GM12878 (cell line): ENCODE measurements at regions not wholly inside any gene's neighbourhood (a gene's known extent, or its start where the extent isn't known, plus 50 kb on each side); places are given as distances from the start of the nearest gene placed in this dataset.

Experiments
- ATAC-seq: fragments of 200-7000 bp; cut with Tn5 transposase; 3 replicates; pipeline ENCODE4 v1.9.1; 2020; ENCODE audit warnings: mild to moderate bottlenecking, moderate library complexity
- BruUV-seq: library from RNA; stranded (reverse); fragments of 400-500 nt; replicated peaks from 2 replicates; lab custom pipeline; 2021; lab: Mats Ljungman, UMichigan
- CTCF ChIA-PET: fragments of 300-600 bp; sonication (Branson Sonifier 250); formaldehyde crosslinking; extraction: SDS; loops from one replicate; lab custom pipeline; 2021; ENCODE audit warnings: inconsistent platforms; lab: Yijun Ruan, JAX
- POLR2A ChIA-PET: fragments of 350-600 bp; formaldehyde crosslinking; extraction: SDS; loops from one replicate; lab custom pipeline; 2021; ENCODE audit warnings: inconsistent platforms; lab: Charles Lee
- RAD21 ChIA-PET: fragments of 300-600 bp; sonication (Branson Sonifier 250); formaldehyde crosslinking; loops from one replicate; lab custom pipeline; 2023; ENCODE audit warnings: antibody characterized with exemption; ENCODE audit not compliant: unreplicated experiment; lab: Charles Lee
- SMC1A ChIA-PET: fragments of 300-600 bp; sonication (Branson Sonifier 250); formaldehyde crosslinking; loops from one replicate; lab custom pipeline; 2023; ENCODE audit not compliant: unreplicated experiment, uncharacterized antibody; lab: Charles Lee
- DNase-seq: peaks from one replicate; pipeline ENCODE4 v3.0.0-alpha.2; 2011; ENCODE audit warnings: low read depth, low spot score
- FAIRE-seq: peaks from 3 replicates; lab custom pipeline; 2011; peaks lifted over from hg19 to GRCh38; lab: Jason Lieb, UNC
- H2AFZ ChIP-seq: 2 replicates; pipeline ENCODE4 v1.6.0; 2011; ENCODE audit warnings: low read depth, low read length, control low read depth; ENCODE audit not compliant: control insufficient read depth
- H3K27ac ChIP-seq: 2 replicates; pipeline ENCODE4 v1.5.1; 2011; ENCODE audit warnings: control low read depth; ENCODE audit not compliant: control insufficient read depth, insufficient read depth
- H3K27me3 ChIP-seq, 2 experiments: replicated peaks in 1 of 2; 2 replicates each; pipeline versions ENCODE4 v1.6.0 to v1.6.1; 2011; ENCODE audit warnings: low read length in 1 of 2; ENCODE audit not compliant: control insufficient read depth in 2 of 2, insufficient read depth in 2 of 2
- H3K36me3 ChIP-seq, 2 experiments: 2 replicates each; pipeline ENCODE4 v1.5.1; 2011; ENCODE audit warnings: low read length in 1 of 2; ENCODE audit not compliant: control insufficient read depth in 2 of 2, insufficient read depth in 2 of 2
- H3K4me1 ChIP-seq: 2 replicates; pipeline ENCODE4 v1.6.1; 2011; ENCODE audit warnings: mild to moderate bottlenecking, low read length, moderate library complexity, mixed read lengths; ENCODE audit not compliant: control insufficient read depth, insufficient read depth
- H3K4me2 ChIP-seq: 2 replicates; pipeline ENCODE4 v1.6.0; 2011; ENCODE audit warnings: control low read depth; ENCODE audit not compliant: control insufficient read depth, insufficient read depth
- H3K4me3 ChIP-seq: fragments of 200-600 bp; sonication (generic); 2 replicates; pipeline ENCODE4 v1.5.1; 2016
- H3K79me2 ChIP-seq: 2 replicates; pipeline ENCODE4 v1.6.0; 2011; ENCODE audit warnings: low read length; ENCODE audit not compliant: control insufficient read depth, insufficient read depth
- H3K9ac ChIP-seq: 2 replicates; pipeline ENCODE4 v1.8.0; 2011; ENCODE audit warnings: low read length, control low read depth, mixed read lengths; ENCODE audit not compliant: control insufficient read depth, insufficient read depth
- H3K9me3 ChIP-seq: replicated peaks from 3 replicates; pipeline ENCODE4 v1.5.1; 2011; ENCODE audit warnings: mild to moderate bottlenecking, low read length; ENCODE audit not compliant: control insufficient read depth, insufficient read depth
- H4K20me1 ChIP-seq: 2 replicates; pipeline ENCODE4 v1.6.0; 2011; ENCODE audit not compliant: control insufficient read depth, insufficient read depth
- BACH1 ChIP-seq: fragments of 450-650 bp; IDR thresholded peaks from 2 replicates; pipeline ENCODE4 v1.6.1; 2017; ENCODE audit warnings: mild to moderate bottlenecking, borderline replicate concordance
- IKZF1 ChIP-seq: fragments of 450-650 bp; conservative IDR thresholded peaks from 2 replicates; pipeline ENCODE4 v1.6.1; 2017; ENCODE audit warnings: antibody characterized with exemption, mild to moderate bottlenecking
- IRF4 ChIP-seq: IDR thresholded peaks from 2 replicates; pipeline ENCODE4 v1.6.1; 2011; ENCODE audit warnings: low read depth, low read length
- NFYA ChIP-seq: IDR thresholded peaks from 2 replicates; pipeline ENCODE4 v1.6.1; 2011; ENCODE audit warnings: low read depth, mild to moderate bottlenecking, low read length, improper control_type of control experiment, borderline replicate concordance
- POU2F2 ChIP-seq: IDR thresholded peaks from 3 replicates; pipeline ENCODE4 v1.6.1; 2011; ENCODE audit warnings: low read depth, mild to moderate bottlenecking, low read length, borderline replicate concordance
- RB1 ChIP-seq: fragments of 450-650 bp; formaldehyde crosslinking; IDR thresholded peaks from 2 replicates; pipeline ENCODE4 v1.6.1; 2017; ENCODE audit warnings: mild to moderate bottlenecking, borderline replicate concordance
- SIX5 ChIP-seq: IDR thresholded peaks from 2 replicates; pipeline ENCODE4 v1.6.1; 2011; ENCODE audit warnings: mild to moderate bottlenecking, low read depth, low read length, moderate library complexity; ENCODE audit not compliant: severe bottlenecking
- SMAD5 ChIP-seq: IDR thresholded peaks from 2 replicates; pipeline ENCODE4 v1.6.1; 2016; ENCODE audit warnings: antibody characterized with exemption, low read depth
- SPI1 ChIP-seq: IDR thresholded peaks from 2 replicates; pipeline ENCODE4 v1.6.1; 2011; ENCODE audit warnings: low read depth, mild to moderate bottlenecking, low read length, moderate library complexity, borderline replicate concordance; ENCODE audit not compliant: insufficient read depth
- STAT3 ChIP-seq: IDR thresholded peaks from 2 replicates; pipeline ENCODE4 v1.6.1; 2011; ENCODE audit warnings: low read depth, low read length, improper control_type of control experiment
- YBX1 ChIP-seq: fragments of 450-650 bp; IDR thresholded peaks from 2 replicates; pipeline ENCODE4 v1.6.1; 2016; ENCODE audit warnings: antibody characterized with exemption
- ZBED1 ChIP-seq: IDR thresholded peaks from 2 replicates; pipeline ENCODE4 v1.6.1; 2016; ENCODE audit warnings: borderline replicate concordance
- ZNF274 ChIP-seq: IDR thresholded peaks from one replicate; pipeline ENCODE4 v1.8.0; 2011; ENCODE audit not compliant: insufficient read length, insufficient read depth
- WGBS: methylation state at CpG from one replicate; pipeline ENCODE4 v1.1.6; 2016; ENCODE audit warnings: low lambda C conversion rate; ENCODE audit not compliant: insufficient replicate concordance, insufficient coverage; ENCODE audit errors: missing lambda C conversion rate; 5-methylcytosine and 5-hydroxymethylcytosine counted together
- in situ Hi-C: fragments of 300-500 bp; cut with MboI; formaldehyde crosslinking; loops from 9 replicates; pipeline ENCODE4 v1.14.3; 2018; ENCODE audit warnings: mixed read lengths
- intact Hi-C: fragments of 100-400 bp; cut with micrococcal nuclease; formaldehyde crosslinking; loops from one replicate; pipeline ENCODE4 v1.14.2; 2022; ENCODE audit not compliant: unreplicated experiment
- TF ChIP-seq, protein P1 (sequence below): fragments of 450-650 bp; IDR thresholded peaks from 2 replicates; pipeline ENCODE4 v1.6.1; 2014; ENCODE audit warnings: mild to moderate bottlenecking
- TF ChIP-seq, protein P2 (sequence below): IDR thresholded peaks from 2 replicates; pipeline ENCODE4 v1.6.1; 2012; ENCODE audit warnings: low read depth, low read length, improper control_type of control experiment
- TF ChIP-seq, protein P3 (sequence below): fragments of 450-650 bp; IDR thresholded peaks from 2 replicates; pipeline ENCODE4 v1.6.1; 2018; ENCODE audit warnings: mild to moderate bottlenecking, low read depth, moderate library complexity; ENCODE audit not compliant: partially characterized antibody

DNA sequence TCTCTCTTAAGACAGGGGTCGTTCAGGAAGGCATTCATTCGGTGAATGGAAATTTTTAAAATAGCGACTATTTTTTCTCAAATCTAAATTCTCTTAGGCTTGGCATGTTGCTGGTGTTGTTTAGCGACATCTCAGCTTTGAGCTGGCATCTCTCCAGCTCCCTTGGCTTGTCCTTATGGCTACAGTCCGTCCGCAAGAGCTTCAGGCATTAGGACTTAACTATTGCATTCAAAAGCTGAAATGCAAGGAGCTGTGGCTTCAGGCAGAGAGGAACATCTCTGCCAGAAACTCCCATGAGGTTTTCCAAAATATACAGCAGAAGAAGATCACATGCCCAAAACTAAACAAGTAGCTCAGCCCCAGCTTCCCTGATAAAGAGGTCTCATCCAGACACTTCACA lies 578.5 kb downstream of the EFNB2 start:
- WGBS = 45% methylated on average over 6 of the region's 6 CpGs
- H3K79me2 ChIP-seq = no peaks in the 10 kb centered on the region
- BruUV-seq = no TSS peak
- intact Hi-C loops = no loop called here
- no peaks in the 10 kb centered on the region for H3K4me1 ChIP-seq
- SMC1A ChIA-PET = no interaction called here
- no peak for DNase-seq
- no peaks in the 10 kb centered on the region for H3K36me3 ChIP-seq
- H4K20me1 ChIP-seq = no peaks in the 10 kb centered on the region
- CTCF ChIA-PET = no interaction called here
- H3K27me3 ChIP-seq = no peaks in the 10 kb centered on the region
- H3K4me3 ChIP-seq = no peak overlapping the region
- H3K9ac ChIP-seq = no peak overlapping the region
- in situ Hi-C loops = no loop called here
- no peak overlapping the region for H3K27ac ChIP-seq
- RAD21 ChIA-PET = no interaction called here
- TF ChIP-seq STAT3 = no peak
- no peak for TF ChIP-seq POU2F2
- TF ChIP-seq IRF4 = no peak
- no peak for TF ChIP-seq ZNF274
- TF ChIP-seq, all 136 proteins: peak for 0
- no peak overlapping the region for H3K4me2 ChIP-seq
- no peak for ATAC-seq
- no peaks in the 10 kb centered on the region for H3K9me3 ChIP-seq
- POLR2A ChIA-PET = no interaction called here
- H2AFZ ChIP-seq = no peak overlapping the region
- FAIRE-seq = no peak

DNA sequence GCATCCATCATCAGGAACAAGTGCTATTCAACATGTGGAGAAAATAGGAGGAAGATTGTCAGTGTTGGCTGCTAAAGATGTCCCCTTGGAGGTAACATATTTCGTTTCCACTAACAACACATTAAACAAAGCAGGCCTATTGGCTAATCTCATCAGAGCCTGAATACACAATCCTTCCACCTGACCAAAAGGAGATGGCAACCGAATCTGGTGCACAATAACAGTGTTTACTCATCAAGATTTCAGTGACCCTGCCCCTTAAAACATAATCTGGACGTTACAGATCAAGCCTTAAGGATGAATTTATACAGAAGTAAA lies 582.5 kb downstream of the EFNB2 start:
- H3K27me3 ChIP-seq = no peaks in the 10 kb centered on the region
- FAIRE-seq (no peak), ATAC-seq (no peak), DNase-seq (no peak)
- no peak overlapping the region for H3K9ac ChIP-seq
- SMC1A ChIA-PET = no interaction called here
- H3K36me3 ChIP-seq = no peaks in the 10 kb centered on the region
- H3K4me1 ChIP-seq = no peaks in the 10 kb centered on the region
- CTCF ChIA-PET = no interaction called here
- no peak overlapping the region for H2AFZ ChIP-seq
- in situ Hi-C loops = no loop called here
- 0% methylated on average over 3 of the region's 3 CpGs for WGBS
- intact Hi-C loops = no loop called here
- H3K79me2 ChIP-seq = no peaks in the 10 kb centered on the region
- POLR2A ChIA-PET = no interaction called here
- H3K27ac ChIP-seq = no peak overlapping the region
- BruUV-seq = no TSS peak
- no peak overlapping the region for H3K4me3 ChIP-seq
- no peak overlapping the region for H3K4me2 ChIP-seq
- RAD21 ChIA-PET = no interaction called here
- H3K9me3 ChIP-seq = no peaks in the 10 kb centered on the region
- H4K20me1 ChIP-seq = no peaks in the 10 kb centered on the region
- TF ChIP-seq, protein P1, sequence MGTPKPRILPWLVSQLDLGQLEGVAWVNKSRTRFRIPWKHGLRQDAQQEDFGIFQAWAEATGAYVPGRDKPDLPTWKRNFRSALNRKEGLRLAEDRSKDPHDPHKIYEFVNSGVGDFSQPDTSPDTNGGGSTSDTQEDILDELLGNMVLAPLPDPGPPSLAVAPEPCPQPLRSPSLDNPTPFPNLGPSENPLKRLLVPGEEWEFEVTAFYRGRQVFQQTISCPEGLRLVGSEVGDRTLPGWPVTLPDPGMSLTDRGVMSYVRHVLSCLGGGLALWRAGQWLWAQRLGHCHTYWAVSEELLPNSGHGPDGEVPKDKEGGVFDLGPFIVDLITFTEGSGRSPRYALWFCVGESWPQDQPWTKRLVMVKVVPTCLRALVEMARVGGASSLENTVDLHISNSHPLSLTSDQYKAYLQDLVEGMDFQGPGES = no peak
- TF ChIP-seq ZBED1 = no peak
- no peak for TF ChIP-seq RB1
- TF ChIP-seq, protein P2, sequence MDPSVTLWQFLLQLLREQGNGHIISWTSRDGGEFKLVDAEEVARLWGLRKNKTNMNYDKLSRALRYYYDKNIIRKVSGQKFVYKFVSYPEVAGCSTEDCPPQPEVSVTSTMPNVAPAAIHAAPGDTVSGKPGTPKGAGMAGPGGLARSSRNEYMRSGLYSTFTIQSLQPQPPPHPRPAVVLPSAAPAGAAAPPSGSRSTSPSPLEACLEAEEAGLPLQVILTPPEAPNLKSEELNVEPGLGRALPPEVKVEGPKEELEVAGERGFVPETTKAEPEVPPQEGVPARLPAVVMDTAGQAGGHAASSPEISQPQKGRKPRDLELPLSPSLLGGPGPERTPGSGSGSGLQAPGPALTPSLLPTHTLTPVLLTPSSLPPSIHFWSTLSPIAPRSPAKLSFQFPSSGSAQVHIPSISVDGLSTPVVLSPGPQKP = no peak
- TF ChIP-seq NFYA = no peak
- no peak for TF ChIP-seq SIX5
- no peak for TF ChIP-seq SMAD5
- TF ChIP-seq IKZF1 = no peak
- no peak for TF ChIP-seq SPI1
- no peak for TF ChIP-seq YBX1
- TF ChIP-seq, protein P3, sequence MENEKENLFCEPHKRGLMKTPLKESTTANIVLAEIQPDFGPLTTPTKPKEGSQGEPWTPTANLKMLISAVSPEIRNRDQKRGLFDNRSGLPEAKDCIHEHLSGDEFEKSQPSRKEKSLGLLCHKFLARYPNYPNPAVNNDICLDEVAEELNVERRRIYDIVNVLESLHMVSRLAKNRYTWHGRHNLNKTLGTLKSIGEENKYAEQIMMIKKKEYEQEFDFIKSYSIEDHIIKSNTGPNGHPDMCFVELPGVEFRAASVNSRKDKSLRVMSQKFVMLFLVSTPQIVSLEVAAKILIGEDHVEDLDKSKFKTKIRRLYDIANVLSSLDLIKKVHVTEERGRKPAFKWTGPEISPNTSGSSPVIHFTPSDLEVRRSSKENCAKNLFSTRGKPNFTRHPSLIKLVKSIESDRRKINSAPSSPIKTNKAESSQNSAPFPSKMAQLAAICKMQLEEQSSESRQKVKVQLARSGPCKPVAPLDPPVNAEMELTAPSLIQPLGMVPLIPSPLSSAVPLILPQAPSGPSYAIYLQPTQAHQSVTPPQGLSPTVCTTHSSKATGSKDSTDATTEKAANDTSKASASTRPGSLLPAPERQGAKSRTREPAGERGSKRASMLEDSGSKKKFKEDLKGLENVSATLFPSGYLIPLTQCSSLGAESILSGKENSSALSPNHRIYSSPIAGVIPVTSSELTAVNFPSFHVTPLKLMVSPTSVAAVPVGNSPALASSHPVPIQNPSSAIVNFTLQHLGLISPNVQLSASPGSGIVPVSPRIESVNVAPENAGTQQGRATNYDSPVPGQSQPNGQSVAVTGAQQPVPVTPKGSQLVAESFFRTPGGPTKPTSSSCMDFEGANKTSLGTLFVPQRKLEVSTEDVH = no peak
- TF ChIP-seq BACH1 = no peak
